T-helper 2 cell treated with Interferon-gamma antibody and Interleukin-4, amounts not matched to agents 100 ng/mL and 5 ng/mL, for 36 hours (primary cell): ENCODE measurements at regions not wholly inside any gene's neighbourhood (a gene's known extent, or its start where the extent isn't known, plus 50 kb on each side); places are given as distances from the start of the nearest gene placed in this dataset.

Experiments used
- intact Hi-C: fragments of 100-400 bp; cut with micrococcal nuclease; formaldehyde crosslinking; loops from one replicate; pipeline ENCODE4 v1.15.1; 2023

DNA sequence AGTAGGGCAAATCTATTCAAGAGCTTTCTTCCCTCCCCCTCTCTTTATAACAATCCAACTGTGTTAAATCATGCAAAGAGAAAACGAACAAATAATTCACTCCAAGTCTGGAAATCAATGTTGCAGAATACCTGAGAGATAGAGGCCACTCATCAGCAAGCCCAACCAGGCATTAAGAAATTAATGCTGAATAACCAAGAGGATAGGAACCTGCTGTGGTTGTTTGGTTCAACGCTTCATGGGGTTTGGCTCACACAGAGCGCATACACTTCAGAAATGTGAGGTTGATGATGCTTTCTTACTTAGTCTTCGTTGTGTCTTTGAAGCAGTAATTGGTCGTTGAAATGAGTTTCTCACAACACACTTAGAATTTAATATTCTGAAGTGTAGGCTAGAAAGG is 1540.0 kb upstream of the PABPC4L start:
- intact Hi-C loops, result no loop called here

- intact Hi-C loops, result no loop called here
These were observed 1537.8 kb upstream of the PABPC4L start for GRCh38 chr4:135739354-135739753.

DNA sequence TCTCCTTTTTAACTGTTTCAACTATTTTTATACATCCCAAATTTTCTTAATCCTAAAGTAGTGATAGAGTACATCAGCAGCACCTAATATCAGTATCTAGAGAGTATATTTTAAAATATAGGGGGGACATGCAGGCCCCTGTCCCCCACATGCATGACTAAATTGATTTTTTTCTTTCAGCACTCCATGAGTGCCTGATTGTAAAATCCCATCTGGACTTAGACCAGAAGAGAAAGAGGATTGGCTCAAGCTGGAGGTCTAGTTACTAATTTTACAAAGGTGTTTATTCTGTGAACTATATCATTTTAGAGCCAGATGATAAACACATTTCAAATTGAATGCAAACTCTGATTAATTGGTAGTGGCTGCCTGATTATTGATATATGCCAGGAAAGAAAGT is 1533.9 kb upstream of the PABPC4L start:
- intact Hi-C loops, result no loop called here

DNA sequence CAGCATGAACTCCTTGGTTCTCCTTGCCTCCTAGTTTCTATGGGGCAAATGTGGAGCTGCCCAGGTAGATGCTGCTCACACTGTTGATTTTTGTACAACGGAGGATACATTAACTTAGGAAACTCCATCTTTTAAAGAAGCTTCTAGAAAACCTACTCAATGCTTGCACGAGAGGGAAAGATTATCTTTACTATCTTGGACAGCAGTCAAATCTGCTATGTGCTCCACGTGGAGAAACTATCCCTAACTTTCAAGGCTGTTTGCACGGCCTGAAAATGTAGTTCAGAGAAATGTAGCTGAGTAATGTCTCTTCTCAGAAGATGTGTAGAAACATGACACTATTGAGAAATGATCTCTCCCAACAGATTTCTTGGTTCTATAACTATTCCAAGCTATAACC is 1530.9 kb upstream of the PABPC4L start:
- intact Hi-C loops, result no loop called here

GRCh38 chr4:135731682-135732081 is 1530.1 kb upstream of the PABPC4L start:
- intact Hi-C loops, result no loop called here

DNA sequence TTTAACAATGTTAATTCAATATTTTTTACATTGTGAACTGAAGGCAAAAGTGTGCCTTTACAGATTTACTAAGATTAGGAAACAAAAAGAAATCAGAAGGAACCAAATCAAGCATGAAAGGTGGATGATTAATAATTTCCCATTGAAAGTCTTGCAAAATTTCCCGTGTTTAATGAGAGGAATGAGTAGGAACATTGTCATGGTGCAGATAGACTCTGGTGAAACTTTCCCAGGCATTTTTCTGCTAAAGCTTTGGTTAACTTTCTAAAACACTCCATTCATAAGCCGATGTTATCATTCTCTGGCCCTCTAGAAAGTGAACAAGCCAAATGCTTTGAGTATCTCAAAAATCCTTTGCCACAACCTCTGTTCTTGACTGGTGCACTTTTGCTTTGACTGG is 1522.8 kb upstream of the PABPC4L start:
- intact Hi-C loops, result no loop called here

DNA sequence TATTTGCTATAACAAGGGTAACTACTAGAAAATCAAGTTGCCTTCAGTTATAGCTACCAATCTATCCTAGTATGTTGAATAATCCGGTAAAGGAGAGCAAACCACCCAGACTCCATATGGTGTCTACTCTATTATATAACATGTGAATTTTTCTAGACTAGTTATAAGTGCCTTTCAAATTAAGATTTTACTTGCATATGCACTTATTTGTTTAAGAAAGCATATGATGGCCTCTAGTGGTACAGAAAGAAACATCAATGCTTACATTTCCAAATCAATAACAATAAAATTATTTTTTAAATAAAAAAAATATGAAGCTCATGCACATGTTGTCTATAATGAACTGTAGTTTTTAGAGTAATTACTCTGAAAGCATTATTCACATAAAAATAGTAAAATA is 1516.4 kb upstream of the PABPC4L start:
- intact Hi-C loops, result no loop called here

DNA sequence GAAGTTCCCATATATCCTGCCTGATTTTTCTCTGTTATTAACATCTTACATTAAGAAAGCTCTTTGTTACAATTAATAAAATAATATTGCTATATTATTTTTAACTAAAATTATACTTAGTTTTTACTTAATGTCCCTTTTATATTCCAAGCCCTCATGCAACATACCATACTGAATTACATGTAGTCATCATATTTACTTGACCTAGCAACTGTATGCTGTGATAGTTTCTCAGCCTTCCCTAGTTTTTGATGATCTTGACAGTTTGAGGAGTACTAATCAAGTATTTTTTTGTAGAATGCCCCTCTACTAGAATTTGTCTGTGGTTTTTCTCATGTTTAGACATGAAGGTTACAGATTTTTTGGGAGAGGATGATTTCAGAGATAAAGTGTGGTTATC is 1503.8 kb upstream of the PABPC4L start:
- intact Hi-C loops, result no loop called here

- intact Hi-C loops, result no loop called here
These were observed 1492.5 kb upstream of the PABPC4L start for GRCh38 chr4:135694066-135694465.

GRCh38 chr4:135684001-135684400 is 1482.4 kb upstream of the PABPC4L start:
- intact Hi-C loops, result no loop called here

- intact Hi-C loops, result no loop called here
These were observed 1470.6 kb upstream of the PABPC4L start for GRCh38 chr4:135672202-135672601.

DNA sequence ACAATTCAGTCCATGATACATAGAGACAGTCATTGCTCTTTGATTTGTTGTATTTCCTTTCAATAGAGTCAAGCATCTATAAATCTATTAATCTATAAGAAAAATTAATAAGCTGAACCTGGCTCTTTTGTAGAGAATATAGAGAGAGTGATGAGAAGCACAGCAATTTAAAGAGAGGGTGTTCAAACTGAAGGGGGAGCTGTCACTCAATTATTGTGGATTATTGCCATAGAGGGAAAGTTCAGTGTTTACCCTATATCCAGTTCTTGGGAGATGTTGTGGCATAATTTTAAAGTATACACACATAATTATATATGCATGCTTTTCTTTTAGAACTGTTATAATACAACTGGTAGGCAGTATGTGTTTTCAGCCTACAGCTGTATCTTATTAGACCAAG is 1469.0 kb upstream of the PABPC4L start:
- intact Hi-C loops, result no loop called here
